ENCODE measurements at regions not wholly inside any gene's neighbourhood (a gene's known extent, or its start where the extent isn't known, plus 50 kb on each side); places are given as distances from the start of the nearest gene placed in this dataset.
A peak's percentile ranks its signal among the peaks of the same experiment; 100 is the strongest.

DNA sequence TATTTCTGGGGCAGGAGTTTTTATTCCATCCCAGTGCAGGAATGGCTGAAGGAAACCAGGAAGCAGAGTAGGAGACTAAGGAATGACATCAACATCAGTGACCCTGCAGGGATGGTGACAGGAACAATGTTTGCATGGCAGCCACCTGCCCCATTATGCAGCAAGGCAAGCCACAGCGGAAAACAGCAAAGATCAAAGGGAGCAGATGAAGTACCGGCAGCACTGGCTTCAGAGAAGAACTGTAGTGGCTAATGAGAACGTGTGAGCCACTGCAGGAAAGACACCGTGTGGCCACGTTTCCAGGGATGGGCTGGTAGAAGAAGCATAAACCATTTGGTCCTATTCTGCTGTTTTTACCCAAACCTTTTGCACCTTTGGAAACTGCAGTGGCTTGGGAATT lies 52.9 kb upstream of the TAB2 start:
- H4K20me1 ChIP-seq (replicated peaks in 1 of 2; ENCODE audit: control insufficient read depth in 1 of 2, insufficient read depth in 2 of 2, low read length in 2 of 2): no peaks in the 10 kb centered on the region
- no peak overlapping the region for H2BK120ac ChIP-seq (replicated peaks; ENCODE audit: low read depth, low read length)
- H3K9ac ChIP-seq (replicated peaks in 1 of 4; ENCODE audit: extremely low read depth in 1 of 4, low read depth in 3 of 4, low read length in 3 of 4): no peak overlapping the region
- no peak overlapping the region for H3K4me2 ChIP-seq (ENCODE audit: insufficient read depth in 1 of 2, low read depth in 2 of 2, low read length in 2 of 2)
- H3K14ac ChIP-seq (ENCODE audit: insufficient read length): no peak overlapping the region
- no peaks in the 10 kb centered on the region; the same call in 1 of the 2 replicates for H3K23me2 ChIP-seq (ENCODE audit: low read depth, low read length)
- no peak overlapping the region for H2BK5ac ChIP-seq (ENCODE audit: low read depth, low read length)
- H3K79me2 ChIP-seq (ENCODE audit: control insufficient read depth in 1 of 2, insufficient read depth in 2 of 2, low read length in 2 of 2): no peaks in the 10 kb centered on the region
- H3K18ac ChIP-seq (ENCODE audit: extremely low read depth, low read length): no peak overlapping the region
- DNase-seq (ENCODE audit: low read depth in 1 of 2, low spot score in 2 of 2) (no peak), FAIRE-seq (peak; percentile 28)
- H4K91ac ChIP-seq (replicated peaks; ENCODE audit: insufficient read length, low read length): peak overlapping the region; percentile 22
- no peak overlapping the region for H3K23ac ChIP-seq (ENCODE audit: insufficient read length)
- H2BK15ac ChIP-seq (ENCODE audit: low read length): no peak overlapping the region
- H3K9me3 ChIP-seq (ENCODE audit: insufficient read depth in 2 of 2, low read depth in 1 of 2, low read length in 1 of 2): no peaks in the 10 kb centered on the region
- H3K27ac ChIP-seq (ENCODE audit: low read depth, low read length): no peak overlapping the region
- H3K4me1 ChIP-seq (replicated peaks in 1 of 4; ENCODE audit: control insufficient read depth in 3 of 4, insufficient read depth in 4 of 4, low read length in 3 of 4): no peaks in the 10 kb centered on the region
- H2BK12ac ChIP-seq (ENCODE audit: low read depth, low read length): no peak overlapping the region
- 0 out of 2 replicates have a peak overlapping the region, but pooled peaks have one; percentile 41 for H2AFZ ChIP-seq (ENCODE audit: low read length)
- no peak overlapping the region for H2AK5ac ChIP-seq (ENCODE audit: low read depth, low read length)
- H2BK20ac ChIP-seq (ENCODE audit: low read length): no peak overlapping the region
- H3K79me1 ChIP-seq (ENCODE audit: low read depth, low read length): no peaks in the 10 kb centered on the region
- CTCF ChIA-PET (ENCODE audit: partially characterized antibody): no interaction called here
- H3K4me3 ChIP-seq (ENCODE audit: extremely low read depth in 1 of 4, insufficient read depth in 2 of 4, low read depth in 3 of 4, low read length in 4 of 4): no peak overlapping the region
- no peak overlapping the region for H4K8ac ChIP-seq (ENCODE audit: extremely low read depth, insufficient read depth, low read length)
- H3K36me3 ChIP-seq (ENCODE audit: control insufficient read depth in 2 of 4, insufficient read depth in 4 of 4, low read length in 3 of 4): no peaks in the 10 kb centered on the region
- H3K27me3 ChIP-seq (replicated peaks in 1 of 4; ENCODE audit: control insufficient read depth in 3 of 4, extremely low read depth in 1 of 4, insufficient read depth in 3 of 4, low read length in 3 of 4): no peaks in the 10 kb centered on the region
- POLR2A ChIA-PET (ENCODE audit: partially characterized antibody): no interaction called here
- H3K56ac ChIP-seq (replicated peaks; ENCODE audit: insufficient read length, low read depth, low read length): no peak overlapping the region
- H3K4ac ChIP-seq (replicated peaks; ENCODE audit: insufficient read length, low read depth, low read length): no peak overlapping the region
- 82% methylated on average over 5 of the region's 5 CpGs; no CpG with 5 or more reads in 1 of the 2 experiments for WGBS, 2 experiments (ENCODE audit: extremely low coverage in 1 of 2, insufficient coverage in 1 of 2, insufficient read length in 1 of 2, insufficient replicate concordance in 2 of 2, low coverage in 1 of 2, low lambda C conversion rate in 2 of 2, missing lambda C conversion rate in 1 of 2)
- TF ChIP-seq SP2 (IDR thresholded peaks at IDR 0.05; ENCODE audit: low read length) (no peak), GTF2F1 (IDR thresholded peaks at IDR 0.05; ENCODE audit: borderline replicate concordance, low read depth, low read length) (no peak)
- H4K5ac ChIP-seq (ENCODE audit: insufficient read length, low read depth, low read length): no peak overlapping the region

Data from H1 (cell line).